ENCODE measurements at regions not wholly inside any gene's neighbourhood (a gene's known extent, or its start where the extent isn't known, plus 50 kb on each side); places are given as distances from the start of the nearest gene placed in this dataset.

GRCh38 chr3:113097960-113098447 lies 107.2 kb downstream of the GTPBP8 start:
- in situ Hi-C loops (cut with MboI) = no loop called here
- no peak overlapping the region for H2AFZ ChIP-seq (ENCODE audit: low read depth, low read length)
- H3K79me2 ChIP-seq (ENCODE audit: control insufficient read depth, insufficient read depth, low read length) = no peaks in the 10 kb centered on the region
- H3K27ac ChIP-seq (ENCODE audit: extremely low read depth, low read depth, low read length) = no peak overlapping the region
- no peak for DNase-seq (ENCODE audit: extremely low read depth in 1 of 4, low spot score in 3 of 4)
- no peak for TF ChIP-seq PBX2 (CRISPR knock-in tag; IDR thresholded peaks at IDR 0.05; ENCODE audit: low read depth)
- no peak for TF ChIP-seq PBX2 (tag; conservative IDR thresholded peaks at IDR 0.05; ENCODE audit: low read depth)
- TF ChIP-seq ZNF707 (CRISPR knock-in tag; conservative IDR thresholded peaks at IDR 0.05) = no peak
- TF ChIP-seq KLF13 (tag; IDR thresholded peaks at IDR 0.05; ENCODE audit: borderline replicate concordance, low read depth) = no peak
- no peak for TF ChIP-seq RBM25 (IDR thresholded peaks at IDR 0.05; ENCODE audit: low read depth, low read length, severe bottlenecking)
- TF ChIP-seq MLX (CRISPR knock-in tag; conservative IDR thresholded peaks at IDR 0.05) = no peak
- no peak for TF ChIP-seq RAD51 (IDR thresholded peaks at IDR 0.05; ENCODE audit: borderline replicate concordance, low read depth)
- TF ChIP-seq SAFB (IDR thresholded peaks at IDR 0.05; ENCODE audit: borderline replicate concordance, low read depth, low read length) = no peak
- no peak for TF ChIP-seq ZBED1 (IDR thresholded peaks at IDR 0.05)
- TF ChIP-seq AFF1 (IDR thresholded peaks at IDR 0.05; ENCODE audit: low read depth in 1 of 2, partially characterized antibody in 2 of 2) = no peak
- TF ChIP-seq SP1 (CRISPR knock-in tag; IDR thresholded peaks at IDR 0.05) = no peak
- no peak for TF ChIP-seq ZNF740 (CRISPR knock-in tag; IDR thresholded peaks at IDR 0.05)
- no peak for TF ChIP-seq ZNF740 (tag; IDR thresholded peaks at IDR 0.05)
- H3K4me3 ChIP-seq = no peak overlapping the region
- ATAC-seq = no peak
- ChIA-PET POLR2A (no interaction called here), CTCF (ENCODE audit: low intra/inter-chr PET ratio) (no interaction called here)
- 0 out of 5 replicates have a peak, but pooled peaks cover 0 to 4% of the 10 kb centered on the region in 2 experiments for H3K27me3 ChIP-seq (ENCODE audit: control insufficient read depth in 2 of 2, insufficient read depth in 2 of 2, low read length in 2 of 2)
- H3K9me1 ChIP-seq (ENCODE audit: control insufficient read depth, insufficient read depth, low read length) = no peaks in the 10 kb centered on the region
- no peaks in the 10 kb centered on the region for H3K36me3 ChIP-seq (ENCODE audit: control insufficient read depth, insufficient read depth, low read length)
- no peak overlapping the region for H3K9ac ChIP-seq (ENCODE audit: insufficient read depth in 1 of 2, low read depth in 2 of 2, low read length in 2 of 2)
- WGBS (ENCODE audit: insufficient coverage, low coverage, missing lambda C conversion rate) = 0% methylated on average over 3 of the region's 3 CpGs
- intact Hi-C loops (cut with micrococcal nuclease) = no loop called here
- H4K20me1 ChIP-seq (replicated peaks; ENCODE audit: control insufficient read depth, insufficient read depth, low read length) = no peaks in the 10 kb centered on the region
- no peaks in the 10 kb centered on the region for H3K4me1 ChIP-seq (replicated peaks in 1 of 2; ENCODE audit: control insufficient read depth in 2 of 2, insufficient read depth in 2 of 2, low read length in 2 of 2)
- no peaks in the 10 kb centered on the region for H3K9me3 ChIP-seq (replicated peaks; ENCODE audit: control insufficient read depth, insufficient read depth, low read depth, low read length)
- BruUV-seq (replicated peaks) = no TSS peak
- H3K4me2 ChIP-seq (ENCODE audit: insufficient read depth, low read length) = no peak overlapping the region
- no peak for FAIRE-seq

Measured in K562 (cell line).